GM12878 (cell line): ENCODE measurements at regions not wholly inside any gene's neighbourhood (a gene's known extent, or its start where the extent isn't known, plus 50 kb on each side); places are given as distances from the start of the nearest gene placed in this dataset.

Source experiments
- CREB1 ChIP-seq: IDR thresholded peaks from 2 replicates; pipeline ENCODE4 v1.6.1; 2012; ENCODE audit warnings: low read depth, mild to moderate bottlenecking, inconsistent platforms
- EP300 ChIP-seq, 2 experiments: fragments of 150-350 bp in 1 of 2; IDR thresholded peaks; 2 replicates each; pipeline ENCODE4 v1.6.1; 2011 to 2012; ENCODE audit warnings: low read depth in 2 of 2, low read length in 2 of 2, borderline replicate concordance in 1 of 2, improper control_type of control experiment in 1 of 2, inconsistent platforms in 1 of 2; ENCODE audit not compliant: control insufficient read depth in 1 of 2
- ETV6 ChIP-seq, 2 experiments: fragments of 450-650 bp in 1 of 2; IDR thresholded peaks in 1 of 2; conservative IDR thresholded peaks in 1 of 2; 2 replicates each; pipeline ENCODE4 v1.6.1; 2014; ENCODE audit warnings: antibody characterized with exemption in 1 of 2, borderline replicate concordance in 1 of 2, low read depth in 1 of 2, mild to moderate bottlenecking in 1 of 2, moderate library complexity in 1 of 2
- HDAC6 ChIP-seq: fragments of 200-600 bp; sonication (generic); IDR thresholded peaks from one replicate; pipeline ENCODE4 v1.8.0; 2017; ENCODE audit warnings: antibody characterized with exemption; ENCODE audit not compliant: unreplicated experiment
- IKZF2 ChIP-seq, 2 experiments: fragments of 450-650 bp; IDR thresholded peaks; 2 replicates each; pipeline ENCODE4 v1.6.1; 2017; ENCODE audit warnings: mild to moderate bottlenecking in 2 of 2, moderate library complexity in 2 of 2
- JUNB ChIP-seq: IDR thresholded peaks from 2 replicates; pipeline ENCODE4 v1.6.1; 2016; ENCODE audit warnings: antibody characterized with exemption, mild to moderate bottlenecking
- MTA2 ChIP-seq: fragments of 450-650 bp; IDR thresholded peaks from 2 replicates; pipeline ENCODE4 v1.6.1; 2016; ENCODE audit warnings: low read depth, mild to moderate bottlenecking, moderate library complexity
- NR2F1 ChIP-seq: fragments of 450-650 bp; conservative IDR thresholded peaks from 2 replicates; pipeline ENCODE4 v1.6.1; 2017; ENCODE audit warnings: mild to moderate bottlenecking
- RAD21 ChIP-seq: IDR thresholded peaks from 2 replicates; pipeline ENCODE4 v1.6.1; 2011; ENCODE audit warnings: mild to moderate bottlenecking, low read depth, low read length, moderate library complexity; ENCODE audit not compliant: insufficient read depth
- SMAD1 ChIP-seq: fragments of 450-650 bp; IDR thresholded peaks from 2 replicates; pipeline ENCODE4 v1.6.1; 2018; ENCODE audit warnings: mild to moderate bottlenecking, low read depth; ENCODE audit not compliant: partially characterized antibody
- YY1 ChIP-seq: IDR thresholded peaks from 2 replicates; pipeline ENCODE4 v1.6.1; 2011; ENCODE audit warnings: low read depth, mild to moderate bottlenecking, low read length
- TF ChIP-seq, protein P1 (sequence below): IDR thresholded peaks from 2 replicates; pipeline ENCODE4 v1.6.1; 2012; ENCODE audit warnings: improper control_type of control experiment, low read depth, low read length; ENCODE audit not compliant: insufficient replicate concordance
- TF ChIP-seq, protein P2 (sequence below): fragments of 450-650 bp; IDR thresholded peaks from 2 replicates; pipeline ENCODE4 v1.6.1; 2016; ENCODE audit warnings: mild to moderate bottlenecking
- TF ChIP-seq, protein P3 (sequence below): fragments of 450-650 bp; IDR thresholded peaks from 2 replicates; pipeline ENCODE4 v1.6.1; 2017; ENCODE audit warnings: antibody characterized with exemption, mild to moderate bottlenecking, moderate library complexity
- TF ChIP-seq, protein P4 (sequence below), 3 experiments: IDR thresholded peaks in 2 of 3; conservative IDR thresholded peaks in 1 of 3; 2 replicates each; pipeline ENCODE4 v1.5.1; 2011; ENCODE audit warnings: low read depth in 3 of 3, low read length in 3 of 3, mild to moderate bottlenecking in 3 of 3, control low read depth in 2 of 3, moderate library complexity in 2 of 3, inconsistent platforms in 1 of 3, mixed read lengths in 1 of 3; ENCODE audit not compliant: control insufficient read depth in 2 of 3, insufficient read depth in 1 of 3; ENCODE audit errors: extremely low read depth in 1 of 3

DNA sequence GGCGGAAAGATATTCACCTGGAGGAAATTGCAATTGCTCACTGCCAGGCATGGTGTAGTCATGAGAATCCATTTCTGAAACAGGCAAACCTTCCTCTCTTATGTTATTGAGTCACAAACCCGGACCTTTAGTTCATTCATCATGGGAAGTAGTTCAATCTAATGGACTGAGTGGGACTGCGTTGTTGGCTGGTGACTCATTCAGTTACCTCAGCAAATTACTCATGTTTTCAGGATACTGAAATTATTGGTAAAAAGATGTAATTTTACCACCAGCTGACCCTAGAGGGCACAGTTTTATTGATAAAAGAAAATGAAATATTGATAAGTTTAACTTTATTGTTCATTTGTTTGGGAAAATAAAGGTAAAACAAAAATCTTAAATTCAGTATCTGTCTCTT is 1194.4 kb upstream of the SORCS1 start (continued):
- TF ChIP-seq, protein P1, sequence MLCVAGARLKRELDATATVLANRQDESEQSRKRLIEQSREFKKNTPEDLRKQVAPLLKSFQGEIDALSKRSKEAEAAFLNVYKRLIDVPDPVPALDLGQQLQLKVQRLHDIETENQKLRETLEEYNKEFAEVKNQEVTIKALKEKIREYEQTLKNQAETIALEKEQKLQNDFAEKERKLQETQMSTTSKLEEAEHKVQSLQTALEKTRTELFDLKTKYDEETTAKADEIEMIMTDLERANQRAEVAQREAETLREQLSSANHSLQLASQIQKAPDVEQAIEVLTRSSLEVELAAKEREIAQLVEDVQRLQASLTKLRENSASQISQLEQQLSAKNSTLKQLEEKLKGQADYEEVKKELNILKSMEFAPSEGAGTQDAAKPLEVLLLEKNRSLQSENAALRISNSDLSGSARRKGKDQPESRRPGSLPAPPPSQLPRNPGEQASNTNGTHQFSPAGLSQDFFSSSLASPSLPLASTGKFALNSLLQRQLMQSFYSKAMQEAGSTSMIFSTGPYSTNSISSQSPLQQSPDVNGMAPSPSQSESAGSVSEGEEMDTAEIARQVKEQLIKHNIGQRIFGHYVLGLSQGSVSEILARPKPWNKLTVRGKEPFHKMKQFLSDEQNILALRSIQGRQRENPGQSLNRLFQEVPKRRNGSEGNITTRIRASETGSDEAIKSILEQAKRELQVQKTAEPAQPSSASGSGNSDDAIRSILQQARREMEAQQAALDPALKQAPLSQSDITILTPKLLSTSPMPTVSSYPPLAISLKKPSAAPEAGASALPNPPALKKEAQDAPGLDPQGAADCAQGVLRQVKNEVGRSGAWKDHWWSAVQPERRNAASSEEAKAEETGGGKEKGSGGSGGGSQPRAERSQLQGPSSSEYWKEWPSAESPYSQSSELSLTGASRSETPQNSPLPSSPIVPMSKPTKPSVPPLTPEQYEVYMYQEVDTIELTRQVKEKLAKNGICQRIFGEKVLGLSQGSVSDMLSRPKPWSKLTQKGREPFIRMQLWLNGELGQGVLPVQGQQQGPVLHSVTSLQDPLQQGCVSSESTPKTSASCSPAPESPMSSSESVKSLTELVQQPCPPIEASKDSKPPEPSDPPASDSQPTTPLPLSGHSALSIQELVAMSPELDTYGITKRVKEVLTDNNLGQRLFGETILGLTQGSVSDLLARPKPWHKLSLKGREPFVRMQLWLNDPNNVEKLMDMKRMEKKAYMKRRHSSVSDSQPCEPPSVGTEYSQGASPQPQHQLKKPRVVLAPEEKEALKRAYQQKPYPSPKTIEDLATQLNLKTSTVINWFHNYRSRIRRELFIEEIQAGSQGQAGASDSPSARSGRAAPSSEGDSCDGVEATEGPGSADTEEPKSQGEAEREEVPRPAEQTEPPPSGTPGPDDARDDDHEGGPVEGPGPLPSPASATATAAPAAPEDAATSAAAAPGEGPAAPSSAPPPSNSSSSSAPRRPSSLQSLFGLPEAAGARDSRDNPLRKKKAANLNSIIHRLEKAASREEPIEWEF, result peak; percentile 78
- peak in 1 of 2 experiments; percentile 75; a peak in 2 of 4 replicates for TF ChIP-seq ETV6 (conservative IDR thresholded peaks at IDR 0.05 in 1 of 2, IDR thresholded peaks at IDR 0.05 in 1 of 2; ENCODE audit: borderline replicate concordance in 1 of 2, low read depth in 1 of 2)
- TF ChIP-seq, protein P2, sequence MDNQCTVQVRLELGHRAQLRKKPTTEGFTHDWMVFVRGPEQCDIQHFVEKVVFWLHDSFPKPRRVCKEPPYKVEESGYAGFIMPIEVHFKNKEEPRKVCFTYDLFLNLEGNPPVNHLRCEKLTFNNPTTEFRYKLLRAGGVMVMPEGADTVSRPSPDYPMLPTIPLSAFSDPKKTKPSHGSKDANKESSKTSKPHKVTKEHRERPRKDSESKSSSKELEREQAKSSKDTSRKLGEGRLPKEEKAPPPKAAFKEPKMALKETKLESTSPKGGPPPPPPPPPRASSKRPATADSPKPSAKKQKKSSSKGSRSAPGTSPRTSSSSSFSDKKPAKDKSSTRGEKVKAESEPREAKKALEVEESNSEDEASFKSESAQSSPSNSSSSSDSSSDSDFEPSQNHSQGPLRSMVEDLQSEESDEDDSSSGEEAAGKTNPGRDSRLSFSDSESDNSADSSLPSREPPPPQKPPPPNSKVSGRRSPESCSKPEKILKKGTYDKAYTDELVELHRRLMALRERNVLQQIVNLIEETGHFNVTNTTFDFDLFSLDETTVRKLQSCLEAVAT, result no peak
- TF ChIP-seq SMAD1, result no peak
- no peak for TF ChIP-seq HDAC6
- TF ChIP-seq NR2F1, result peak; percentile 57; the same call in 1 of the 2 replicates
- TF ChIP-seq YY1, result no peak
- TF ChIP-seq, protein P3, sequence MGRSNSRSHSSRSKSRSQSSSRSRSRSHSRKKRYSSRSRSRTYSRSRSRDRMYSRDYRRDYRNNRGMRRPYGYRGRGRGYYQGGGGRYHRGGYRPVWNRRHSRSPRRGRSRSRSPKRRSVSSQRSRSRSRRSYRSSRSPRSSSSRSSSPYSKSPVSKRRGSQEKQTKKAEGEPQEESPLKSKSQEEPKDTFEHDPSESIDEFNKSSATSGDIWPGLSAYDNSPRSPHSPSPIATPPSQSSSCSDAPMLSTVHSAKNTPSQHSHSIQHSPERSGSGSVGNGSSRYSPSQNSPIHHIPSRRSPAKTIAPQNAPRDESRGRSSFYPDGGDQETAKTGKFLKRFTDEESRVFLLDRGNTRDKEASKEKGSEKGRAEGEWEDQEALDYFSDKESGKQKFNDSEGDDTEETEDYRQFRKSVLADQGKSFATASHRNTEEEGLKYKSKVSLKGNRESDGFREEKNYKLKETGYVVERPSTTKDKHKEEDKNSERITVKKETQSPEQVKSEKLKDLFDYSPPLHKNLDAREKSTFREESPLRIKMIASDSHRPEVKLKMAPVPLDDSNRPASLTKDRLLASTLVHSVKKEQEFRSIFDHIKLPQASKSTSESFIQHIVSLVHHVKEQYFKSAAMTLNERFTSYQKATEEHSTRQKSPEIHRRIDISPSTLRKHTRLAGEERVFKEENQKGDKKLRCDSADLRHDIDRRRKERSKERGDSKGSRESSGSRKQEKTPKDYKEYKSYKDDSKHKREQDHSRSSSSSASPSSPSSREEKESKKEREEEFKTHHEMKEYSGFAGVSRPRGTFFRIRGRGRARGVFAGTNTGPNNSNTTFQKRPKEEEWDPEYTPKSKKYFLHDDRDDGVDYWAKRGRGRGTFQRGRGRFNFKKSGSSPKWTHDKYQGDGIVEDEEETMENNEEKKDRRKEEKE, result no peak
- TF ChIP-seq IKZF2 (IDR thresholded peaks at IDR 0.05), result peak in 1 of 2 experiments; percentile 54; a peak in 2 of 4 replicates
- peak; percentile 34; the same call in 1 of the 2 replicates for TF ChIP-seq CREB1
- peak; percentile 1; the same call in 1 of the 2 replicates for TF ChIP-seq RAD21
- peak; percentile 54 for TF ChIP-seq MTA2
- peak; percentile 32 to 38; a peak in 1 of 4 replicates for TF ChIP-seq EP300 (IDR thresholded peaks at IDR 0.05; ENCODE audit: borderline replicate concordance in 1 of 2, control insufficient read depth in 1 of 2, low read depth in 2 of 2, low read length in 2 of 2)
- peak; percentile 86 for TF ChIP-seq JUNB
- TF ChIP-seq, protein P4, sequence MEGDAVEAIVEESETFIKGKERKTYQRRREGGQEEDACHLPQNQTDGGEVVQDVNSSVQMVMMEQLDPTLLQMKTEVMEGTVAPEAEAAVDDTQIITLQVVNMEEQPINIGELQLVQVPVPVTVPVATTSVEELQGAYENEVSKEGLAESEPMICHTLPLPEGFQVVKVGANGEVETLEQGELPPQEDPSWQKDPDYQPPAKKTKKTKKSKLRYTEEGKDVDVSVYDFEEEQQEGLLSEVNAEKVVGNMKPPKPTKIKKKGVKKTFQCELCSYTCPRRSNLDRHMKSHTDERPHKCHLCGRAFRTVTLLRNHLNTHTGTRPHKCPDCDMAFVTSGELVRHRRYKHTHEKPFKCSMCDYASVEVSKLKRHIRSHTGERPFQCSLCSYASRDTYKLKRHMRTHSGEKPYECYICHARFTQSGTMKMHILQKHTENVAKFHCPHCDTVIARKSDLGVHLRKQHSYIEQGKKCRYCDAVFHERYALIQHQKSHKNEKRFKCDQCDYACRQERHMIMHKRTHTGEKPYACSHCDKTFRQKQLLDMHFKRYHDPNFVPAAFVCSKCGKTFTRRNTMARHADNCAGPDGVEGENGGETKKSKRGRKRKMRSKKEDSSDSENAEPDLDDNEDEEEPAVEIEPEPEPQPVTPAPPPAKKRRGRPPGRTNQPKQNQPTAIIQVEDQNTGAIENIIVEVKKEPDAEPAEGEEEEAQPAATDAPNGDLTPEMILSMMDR (IDR thresholded peaks at IDR 0.05 in 2 of 3, conservative IDR thresholded peaks at IDR 0.05 in 1 of 3; ENCODE audit: control insufficient read depth in 2 of 3, extremely low read depth in 1 of 3, insufficient read depth in 1 of 3, low read depth in 3 of 3, low read length in 3 of 3), result peak in 1 of 3 experiments; percentile 8; a peak in 1 of 6 replicates
- TF ChIP-seq, all 136 proteins: peak for 17
